OCI-LY7 (cell line): ENCODE measurements at regions not wholly inside any gene's neighbourhood (a gene's known extent, or its start where the extent isn't known, plus 50 kb on each side); places are given as distances from the start of the nearest gene placed in this dataset.

Source experiments
- BruUV-seq: library from RNA; stranded (reverse); fragments of 400-500 nt; replicated peaks from 2 replicates; lab custom pipeline; 2021; lab: Mats Ljungman, UMichigan
- CTCF ChIA-PET: fragments of 300-600 bp; sonication (Branson Sonifier 250); formaldehyde crosslinking; loops from one replicate; lab custom pipeline; 2022; ENCODE audit warnings: antibody characterized with exemption; ENCODE audit not compliant: unreplicated experiment; lab: Charles Lee
- POLR2A ChIA-PET: fragments of 300-600 bp; sonication (Branson Sonifier 250); formaldehyde crosslinking; loops from one replicate; lab custom pipeline; 2022; ENCODE audit warnings: antibody characterized with exemption; lab: Charles Lee
- DNase-seq: peaks from one replicate; pipeline ENCODE4 v3.0.0-alpha.2; 2015; ENCODE audit warnings: low spot score
- H2AFZ ChIP-seq: fragments of 200-600 bp; sonication (generic), shearing (Covaris generic); 2 replicates; pipeline ENCODE4 v1.6.1; 2014; ENCODE audit warnings: mild to moderate bottlenecking, antibody characterized with exemption, low read length, moderate library complexity
- H3K27ac ChIP-seq: fragments of 200-600 bp; sonication (generic); 2 replicates; pipeline ENCODE4 v1.5.1; 2014; ENCODE audit warnings: mixed run types, low read depth, mild to moderate bottlenecking, moderate library complexity, low read length, inconsistent platforms; ENCODE audit not compliant: poor library complexity, severe bottlenecking
- H3K36me3 ChIP-seq: fragments of 200-600 bp; sonication (generic); 2 replicates; pipeline ENCODE4 v1.6.1; 2014; ENCODE audit warnings: mild to moderate bottlenecking, antibody characterized with exemption, low read length, moderate library complexity, mixed read lengths; ENCODE audit not compliant: insufficient read depth
- H3K4me1 ChIP-seq: fragments of 200-600 bp; sonication (generic); 2 replicates; pipeline ENCODE4 v1.5.1; 2014; ENCODE audit warnings: mild to moderate bottlenecking, low read length; ENCODE audit not compliant: insufficient read depth, poor library complexity, severe bottlenecking
- H3K4me2 ChIP-seq: fragments of 200-600 bp; sonication (generic); 2 replicates; pipeline ENCODE4 v1.6.1; 2014; ENCODE audit warnings: mild to moderate bottlenecking, low read length
- H3K4me3 ChIP-seq: fragments of 200-600 bp; sonication (generic); 2 replicates; pipeline ENCODE4 v1.5.1; 2014; ENCODE audit warnings: mild to moderate bottlenecking, low read depth, low read length; ENCODE audit not compliant: poor library complexity, severe bottlenecking
- H3K79me2 ChIP-seq: fragments of 200-600 bp; sonication (generic); 2 replicates; pipeline ENCODE4 v1.6.1; 2016; ENCODE audit warnings: low read depth, mild to moderate bottlenecking, low read length, moderate library complexity, mixed read lengths; ENCODE audit not compliant: insufficient read depth
- H3K9me2 ChIP-seq: fragments of 200-600 bp; sonication (generic); 2 replicates; pipeline ENCODE4 v1.6.1; 2016; ENCODE audit warnings: mild to moderate bottlenecking, low read length, mixed read lengths; ENCODE audit not compliant: insufficient read depth
- H3K9me3 ChIP-seq: fragments of 200-600 bp; sonication (generic); 2 replicates; pipeline ENCODE4 v1.6.1; 2014; ENCODE audit warnings: mild to moderate bottlenecking, mixed run types, low read length, mixed read lengths
- H4K20me1 ChIP-seq: fragments of 200-600 bp; sonication (generic); 2 replicates; pipeline ENCODE4 v1.6.1; 2014; ENCODE audit warnings: mild to moderate bottlenecking, antibody characterized with exemption, low read length, moderate library complexity, mixed read lengths; ENCODE audit not compliant: insufficient read depth
- EZH2phosphoT487 ChIP-seq: fragments of 200-600 bp; sonication (generic); IDR thresholded peaks from 2 replicates; pipeline ENCODE4 v1.6.1; 2018; ENCODE audit warnings: low read depth, borderline replicate concordance, mild to moderate bottlenecking, mixed run types, antibody characterized with exemption, low read length, moderate library complexity, mixed read lengths
- intact Hi-C: fragments of 100-400 bp; cut with micrococcal nuclease; formaldehyde crosslinking; loops from one replicate; pipeline ENCODE4 v1.10.0; 2022; ENCODE audit not compliant: unreplicated experiment
- TF ChIP-seq, protein P1 (sequence below): fragments of 200-600 bp; sonication (generic); conservative IDR thresholded peaks from 2 replicates; pipeline ENCODE4 v1.5.1; 2014; ENCODE audit warnings: mild to moderate bottlenecking, antibody characterized with exemption, low read length, moderate library complexity, mixed read lengths

DNA sequence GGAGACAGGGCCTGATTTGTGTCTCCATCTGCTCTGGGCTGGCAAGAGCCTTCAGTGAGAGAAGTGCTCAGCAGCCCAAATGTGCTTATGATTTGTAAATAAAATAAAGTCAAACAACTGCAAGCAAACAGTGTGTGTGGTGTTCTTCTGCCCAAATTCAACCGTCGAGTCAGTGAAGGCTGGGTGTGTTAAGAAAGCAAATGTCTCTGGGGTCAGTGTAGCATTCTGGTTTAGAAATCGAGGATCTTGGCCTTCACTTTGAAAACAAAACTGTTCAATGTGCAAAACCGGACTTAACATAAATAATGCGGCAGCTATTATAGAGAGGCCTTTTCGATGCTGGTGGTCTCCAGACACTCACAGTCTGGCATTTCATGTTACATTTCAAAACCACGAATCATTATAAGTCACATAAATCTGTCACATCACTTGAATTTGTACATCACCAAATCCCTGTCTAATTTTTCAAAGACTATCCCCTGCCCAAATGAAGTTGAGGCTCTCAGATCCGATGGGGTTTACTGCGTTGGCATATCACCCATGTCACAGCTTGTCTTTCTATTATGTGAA lies 158.6 kb upstream of the MYOCD start:
- H3K4me1 ChIP-seq = no peaks in the 10 kb centered on the region
- no peaks in the 10 kb centered on the region for H3K9me3 ChIP-seq
- H3K36me3 ChIP-seq = no peaks in the 10 kb centered on the region
- no peaks in the 10 kb centered on the region for H3K79me2 ChIP-seq
- H2AFZ ChIP-seq = no peak overlapping the region
- no peak overlapping the region for H3K4me2 ChIP-seq
- ChIA-PET POLR2A (no interaction called here), CTCF (no interaction called here)
- no peaks in the 10 kb centered on the region for H4K20me1 ChIP-seq
- TF ChIP-seq, protein P1, sequence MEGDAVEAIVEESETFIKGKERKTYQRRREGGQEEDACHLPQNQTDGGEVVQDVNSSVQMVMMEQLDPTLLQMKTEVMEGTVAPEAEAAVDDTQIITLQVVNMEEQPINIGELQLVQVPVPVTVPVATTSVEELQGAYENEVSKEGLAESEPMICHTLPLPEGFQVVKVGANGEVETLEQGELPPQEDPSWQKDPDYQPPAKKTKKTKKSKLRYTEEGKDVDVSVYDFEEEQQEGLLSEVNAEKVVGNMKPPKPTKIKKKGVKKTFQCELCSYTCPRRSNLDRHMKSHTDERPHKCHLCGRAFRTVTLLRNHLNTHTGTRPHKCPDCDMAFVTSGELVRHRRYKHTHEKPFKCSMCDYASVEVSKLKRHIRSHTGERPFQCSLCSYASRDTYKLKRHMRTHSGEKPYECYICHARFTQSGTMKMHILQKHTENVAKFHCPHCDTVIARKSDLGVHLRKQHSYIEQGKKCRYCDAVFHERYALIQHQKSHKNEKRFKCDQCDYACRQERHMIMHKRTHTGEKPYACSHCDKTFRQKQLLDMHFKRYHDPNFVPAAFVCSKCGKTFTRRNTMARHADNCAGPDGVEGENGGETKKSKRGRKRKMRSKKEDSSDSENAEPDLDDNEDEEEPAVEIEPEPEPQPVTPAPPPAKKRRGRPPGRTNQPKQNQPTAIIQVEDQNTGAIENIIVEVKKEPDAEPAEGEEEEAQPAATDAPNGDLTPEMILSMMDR = no peak
- TF ChIP-seq EZH2phosphoT487 = no peak
- no peaks in the 10 kb centered on the region for H3K9me2 ChIP-seq
- no peak overlapping the region for H3K27ac ChIP-seq
- DNase-seq = no peak
- intact Hi-C loops = no loop called here
- no TSS peak for BruUV-seq
- no peak overlapping the region for H3K4me3 ChIP-seq

DNA sequence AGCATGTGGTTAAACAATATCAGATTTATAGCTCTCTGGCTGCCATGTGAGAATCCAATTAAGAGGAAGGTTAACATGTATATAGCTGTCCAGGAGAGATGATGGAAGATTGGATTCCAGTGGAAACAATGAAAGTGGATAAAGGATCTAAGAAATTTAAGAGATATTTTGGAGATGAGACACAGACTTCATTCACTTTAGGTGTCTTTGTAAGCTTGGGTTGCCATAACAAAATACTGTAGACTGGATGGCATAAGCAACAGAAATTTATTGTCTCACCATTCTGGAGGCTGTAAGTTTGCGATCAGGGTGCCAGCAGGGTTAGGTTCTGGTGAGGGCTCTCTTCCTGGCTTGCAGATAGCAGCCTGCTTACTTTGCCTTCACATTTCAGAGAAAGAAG lies 155.9 kb upstream of the MYOCD start:
- Histone ChIP-seq H3K9me3 (no peaks in the 10 kb centered on the region), H3K4me1 (no peaks in the 10 kb centered on the region), H3K9me2 (no peaks in the 10 kb centered on the region), H4K20me1 (no peaks in the 10 kb centered on the region), H3K4me3 (no peak overlapping the region), H2AFZ (no peak overlapping the region), H3K27ac (no peak overlapping the region), H3K36me3 (no peaks in the 10 kb centered on the region), H3K4me2 (no peak overlapping the region), H3K79me2 (no peaks in the 10 kb centered on the region)
- no peak for TF ChIP-seq EZH2phosphoT487
- TF ChIP-seq, protein P1 = no peak
- no TSS peak for BruUV-seq
- no peak for DNase-seq
- CTCF ChIA-PET = no interaction called here
- intact Hi-C loops = no loop called here
- POLR2A ChIA-PET = interaction anchor here (0.5 to 0.7 kb wide), 5 partner anchors 44 to 425 kb away, joined by 3 read pairs; no protein-coding TSS in a partner anchor

DNA sequence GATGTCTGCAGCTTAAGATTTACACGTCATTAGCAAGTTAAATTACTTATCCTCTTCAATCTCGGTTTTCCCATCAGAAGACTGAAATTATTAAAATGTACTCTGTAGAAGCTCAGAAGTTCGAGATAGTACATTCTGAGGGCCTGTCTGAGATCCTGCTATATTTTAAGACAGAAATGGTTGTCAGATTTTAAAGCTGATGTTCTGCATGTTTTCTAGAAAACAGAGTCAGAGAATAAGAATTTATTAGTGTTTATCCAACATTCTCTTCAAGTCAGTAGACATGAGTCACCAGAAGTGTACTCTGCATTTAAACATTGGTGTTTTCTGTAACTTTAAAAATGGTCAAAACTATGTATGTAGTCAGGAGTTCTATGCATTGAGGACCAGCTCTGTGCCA lies 155.2 kb upstream of the MYOCD start:
- Histone ChIP-seq H3K36me3 (no peaks in the 10 kb centered on the region), H3K79me2 (no peaks in the 10 kb centered on the region), H3K4me2 (no peak overlapping the region), H4K20me1 (no peaks in the 10 kb centered on the region), H3K27ac (no peak overlapping the region), H3K9me2 (no peaks in the 10 kb centered on the region), H2AFZ (no peak overlapping the region), H3K4me3 (no peak overlapping the region), H3K4me1 (no peaks in the 10 kb centered on the region), H3K9me3 (no peaks in the 10 kb centered on the region)
- no TSS peak for BruUV-seq
- POLR2A ChIA-PET = interaction anchor here (0.6 kb wide), 1 partner anchor 189 kb away, joined by 3 read pairs; no protein-coding TSS in a partner anchor
- no peak for DNase-seq
- CTCF ChIA-PET = no interaction called here
- TF ChIP-seq EZH2phosphoT487 = no peak
- TF ChIP-seq, protein P1 = no peak
- intact Hi-C loops = no loop called here
